ENCODE measurements at regions not wholly inside any gene's neighbourhood (a gene's known extent, or its start where the extent isn't known, plus 50 kb on each side); places are given as distances from the start of the nearest gene placed in this dataset.
A peak's percentile ranks its signal among the peaks of the same experiment; 100 is the strongest.

DNA sequence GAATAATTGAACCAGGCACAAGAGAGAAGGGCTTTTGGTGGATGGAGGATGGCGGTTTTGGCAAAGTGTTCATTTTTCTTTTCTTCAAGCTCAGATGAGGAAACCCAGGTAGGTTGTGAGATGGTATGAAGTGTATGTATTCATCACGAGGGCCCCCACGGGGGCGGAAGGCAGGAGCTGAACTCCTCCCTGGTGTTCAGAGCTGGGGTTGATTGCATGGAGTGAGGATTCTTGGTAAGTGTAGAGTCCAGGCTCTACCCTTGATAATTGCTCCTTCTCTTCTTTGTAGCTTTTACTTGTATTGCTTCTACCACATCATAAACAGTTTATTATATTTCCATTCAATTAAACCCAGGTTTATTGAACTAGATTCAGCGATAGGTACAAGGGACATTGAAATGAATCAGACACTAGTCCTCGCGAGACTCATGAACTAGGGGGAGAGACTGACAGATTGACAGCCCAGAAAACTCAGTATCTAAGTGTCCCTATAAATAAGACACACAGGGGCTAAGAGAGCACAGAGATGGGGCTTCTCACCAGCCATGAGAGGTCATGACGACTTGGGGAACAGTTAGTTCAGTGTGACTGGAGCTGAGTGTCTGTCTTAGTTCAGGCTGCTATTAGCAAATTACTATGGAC is 116.7 kb upstream of the KLF4 start:
- TF ChIP-seq, protein P1, sequence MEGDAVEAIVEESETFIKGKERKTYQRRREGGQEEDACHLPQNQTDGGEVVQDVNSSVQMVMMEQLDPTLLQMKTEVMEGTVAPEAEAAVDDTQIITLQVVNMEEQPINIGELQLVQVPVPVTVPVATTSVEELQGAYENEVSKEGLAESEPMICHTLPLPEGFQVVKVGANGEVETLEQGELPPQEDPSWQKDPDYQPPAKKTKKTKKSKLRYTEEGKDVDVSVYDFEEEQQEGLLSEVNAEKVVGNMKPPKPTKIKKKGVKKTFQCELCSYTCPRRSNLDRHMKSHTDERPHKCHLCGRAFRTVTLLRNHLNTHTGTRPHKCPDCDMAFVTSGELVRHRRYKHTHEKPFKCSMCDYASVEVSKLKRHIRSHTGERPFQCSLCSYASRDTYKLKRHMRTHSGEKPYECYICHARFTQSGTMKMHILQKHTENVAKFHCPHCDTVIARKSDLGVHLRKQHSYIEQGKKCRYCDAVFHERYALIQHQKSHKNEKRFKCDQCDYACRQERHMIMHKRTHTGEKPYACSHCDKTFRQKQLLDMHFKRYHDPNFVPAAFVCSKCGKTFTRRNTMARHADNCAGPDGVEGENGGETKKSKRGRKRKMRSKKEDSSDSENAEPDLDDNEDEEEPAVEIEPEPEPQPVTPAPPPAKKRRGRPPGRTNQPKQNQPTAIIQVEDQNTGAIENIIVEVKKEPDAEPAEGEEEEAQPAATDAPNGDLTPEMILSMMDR (conservative IDR thresholded peaks at IDR 0.05): no peak
- H3K27ac ChIP-seq: no peak overlapping the region

DNA sequence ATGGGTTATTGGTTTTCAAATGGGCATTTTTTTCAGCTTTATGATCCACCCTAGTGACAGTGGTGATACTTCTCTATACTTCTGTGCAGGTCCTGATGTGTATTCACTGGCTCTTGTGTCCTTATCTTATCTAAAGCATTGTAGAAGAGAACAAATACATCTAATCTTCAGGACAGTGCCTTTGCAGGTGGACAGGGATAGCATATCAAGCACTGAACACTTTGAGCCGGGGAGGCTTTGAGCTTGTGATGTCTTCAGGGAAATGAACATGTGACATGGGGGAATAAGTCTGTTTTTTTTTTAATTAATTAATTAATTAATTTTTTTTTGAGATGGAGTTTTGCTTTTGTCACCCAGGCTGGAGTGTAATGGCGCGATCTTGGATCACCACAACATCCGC is 115.5 kb upstream of the KLF4 start:
- TF ChIP-seq, protein P1 (conservative IDR thresholded peaks at IDR 0.05): no peak
- no peak overlapping the region for H3K27ac ChIP-seq

DNA sequence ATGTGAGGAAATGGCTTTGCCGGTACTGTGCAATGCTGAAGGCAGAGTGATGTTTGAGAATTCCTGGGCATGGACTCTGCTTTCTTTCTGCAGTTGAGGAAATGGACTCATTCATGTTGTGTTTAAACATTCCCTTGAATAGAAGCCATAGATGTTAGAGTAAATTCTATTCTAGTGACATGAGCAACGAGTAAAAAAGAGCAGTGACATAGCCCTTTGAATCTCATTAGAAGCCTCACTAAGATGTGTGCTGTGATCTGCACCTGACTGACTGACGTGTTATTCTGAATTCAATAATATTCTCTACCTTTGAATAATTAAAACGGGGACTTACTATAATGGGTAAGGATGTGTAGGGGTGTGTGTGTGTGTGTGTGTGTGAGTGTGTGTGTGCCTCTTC is 113.7 kb upstream of the KLF4 start:
- no peak overlapping the region for H3K27ac ChIP-seq
- TF ChIP-seq, protein P1 (conservative IDR thresholded peaks at IDR 0.05): no peak

DNA sequence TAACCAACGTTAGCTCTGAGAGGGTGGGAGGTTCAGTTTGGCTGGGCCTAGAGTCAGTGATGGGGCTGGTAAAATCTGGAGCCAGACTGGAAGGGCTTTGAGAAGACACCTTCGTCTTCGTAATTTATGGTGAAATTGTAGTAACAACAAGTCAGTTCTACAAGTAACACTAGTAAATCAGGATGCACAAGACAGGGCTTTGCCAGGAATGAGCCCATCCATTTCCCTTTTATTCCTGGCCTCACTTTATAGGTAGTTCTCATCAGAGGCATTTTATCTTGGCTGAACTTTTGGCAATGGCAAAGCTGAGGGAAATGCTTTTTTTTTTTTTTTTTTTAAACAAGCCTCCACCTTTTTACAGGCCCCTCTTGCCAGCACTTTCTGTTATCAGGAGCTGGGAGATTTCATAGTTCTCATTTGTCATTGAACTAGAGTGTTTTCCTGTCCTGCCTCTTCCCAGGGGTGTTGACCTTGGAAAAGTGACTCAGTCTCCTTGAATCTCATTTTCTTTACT is 110.5 kb upstream of the KLF4 start:
- TF ChIP-seq, protein P1 (conservative IDR thresholded peaks at IDR 0.05): no peak
- peak overlapping the region; percentile 18 for H3K27ac ChIP-seq

DNA sequence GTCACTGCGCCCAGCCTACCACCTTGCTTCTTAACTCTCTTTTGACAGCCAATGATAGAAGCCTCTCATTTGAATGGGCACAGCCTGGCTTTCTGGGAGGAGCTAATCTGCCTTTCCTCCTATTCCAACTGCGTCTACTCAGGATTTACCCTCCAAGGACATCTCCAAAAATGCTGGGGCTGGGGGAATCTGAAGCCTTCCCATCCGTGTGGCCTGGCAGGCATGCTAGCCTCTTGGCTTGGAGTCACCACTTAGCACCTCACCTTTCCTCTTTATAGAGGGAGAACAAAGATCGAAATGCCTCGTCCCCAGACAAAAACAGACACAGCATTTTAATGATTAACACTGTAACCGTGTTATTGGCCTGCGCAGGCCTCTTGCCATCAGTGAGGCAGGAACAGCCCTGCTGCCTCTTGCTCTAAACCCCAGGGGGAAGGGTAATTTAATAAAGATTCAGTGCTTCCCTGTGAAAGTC is 108.2 kb upstream of the KLF4 start:
- TF ChIP-seq, protein P1 (conservative IDR thresholded peaks at IDR 0.05): no peak
- peak overlapping the region; percentile 48 for H3K27ac ChIP-seq

DNA sequence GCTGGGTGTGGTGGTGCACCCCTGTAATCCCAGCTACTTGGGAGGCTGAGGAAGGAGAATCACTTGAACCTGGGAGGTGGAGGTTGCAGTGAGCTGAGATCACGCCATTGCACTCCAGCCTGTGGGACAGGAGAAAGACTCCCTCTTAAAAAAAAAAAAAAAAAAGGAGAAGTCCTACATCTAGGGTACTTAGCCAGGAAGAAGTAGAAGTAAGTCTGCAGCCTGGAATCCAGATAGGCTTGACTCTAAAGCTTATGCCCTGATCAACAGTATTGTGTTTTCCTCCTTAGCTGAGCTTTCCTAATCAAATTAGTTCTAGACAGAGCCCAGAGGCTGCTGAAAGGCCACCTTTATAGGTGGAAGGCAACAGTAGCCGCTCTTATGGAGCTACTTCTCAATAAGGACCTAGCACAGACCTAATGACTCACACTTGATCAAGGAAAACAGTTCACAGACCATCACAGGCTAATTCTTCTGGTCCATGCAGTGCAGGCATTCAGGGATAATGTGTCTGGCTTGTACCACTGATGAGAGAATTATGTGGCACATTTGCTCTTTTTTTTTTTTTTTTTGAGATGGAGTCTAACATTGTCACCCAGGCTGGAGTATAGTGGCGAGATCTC is 105.5 kb upstream of the KLF4 start:
- TF ChIP-seq, protein P1 (conservative IDR thresholded peaks at IDR 0.05): no peak
- no peak overlapping the region for H3K27ac ChIP-seq

DNA sequence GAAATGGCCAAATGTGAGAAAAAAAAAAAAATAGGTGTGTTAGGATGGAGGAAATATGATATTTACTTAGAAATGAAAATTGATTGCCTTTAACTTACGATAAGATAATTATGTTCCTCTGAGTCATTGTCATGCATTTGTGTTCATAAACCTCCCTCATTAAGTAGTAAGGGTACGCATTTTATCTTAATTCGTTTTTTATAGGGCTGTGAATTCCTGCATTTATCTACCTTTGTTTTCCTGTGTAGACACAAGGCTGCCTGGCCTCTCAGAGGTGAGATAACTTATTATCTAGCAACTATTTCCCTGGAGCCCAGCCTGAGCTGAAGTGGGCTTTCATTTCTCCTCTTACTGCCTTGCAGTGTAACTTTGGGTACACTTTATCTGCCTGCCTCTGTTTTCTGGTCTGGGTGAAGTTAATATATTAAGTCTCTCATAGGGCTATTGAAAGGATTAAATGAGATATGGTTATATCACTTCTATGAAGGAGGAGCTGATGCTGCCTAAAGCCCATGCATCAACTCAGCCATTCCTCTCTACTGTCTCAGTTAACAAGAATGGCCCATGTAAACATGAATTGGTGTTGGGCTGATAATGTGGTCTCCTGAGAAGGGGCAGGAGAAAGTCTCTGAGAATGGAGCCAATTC is 103.8 kb upstream of the KLF4 start:
- TF ChIP-seq, protein P1 (conservative IDR thresholded peaks at IDR 0.05): no peak
- H3K27ac ChIP-seq: no peak overlapping the region
